HepG2 (cell line): ENCODE measurements at regions not wholly inside any gene's neighbourhood (a gene's known extent, or its start where the extent isn't known, plus 50 kb on each side); places are given as distances from the start of the nearest gene placed in this dataset.
A peak's percentile ranks its signal among the peaks of the same experiment; 100 is the strongest.

Source experiments
- ATAC-seq: fragments of 200-7000 bp; cut with Tn5 transposase; 3 replicates; pipeline ENCODE4 v1.9.1; 2020; ENCODE audit warnings: mild to moderate bottlenecking, moderate library complexity
- BruUV-seq: library from RNA; stranded (reverse); fragments of 400-500 nt; replicated peaks from 2 replicates; lab custom pipeline; 2021; lab: Mats Ljungman, UMichigan
- CTCF ChIA-PET: fragments of 300-600 bp; formaldehyde crosslinking; extraction: SDS; loops from one replicate; lab custom pipeline; 2021; ENCODE audit warnings: low total read pairs, inconsistent platforms, low intra/inter-chr PET ratio; lab: Yijun Ruan, JAX
- POLR2A ChIA-PET: fragments of 350-600 bp; sonication (Branson Sonifier 250); formaldehyde crosslinking; loops from one replicate; lab custom pipeline; 2020; ENCODE audit warnings: antibody characterized with exemption, inconsistent platforms; lab: Yijun Ruan, JAX
- DNase-seq: peaks from one replicate; pipeline ENCODE4 v3.0.0-alpha.2; 2015; ENCODE audit warnings: low spot score
- FAIRE-seq: peaks from 3 replicates; lab custom pipeline; 2011; peaks lifted over from hg19 to GRCh38; lab: Jason Lieb, UNC
- H2AFZ ChIP-seq: one replicate; pipeline ENCODE4 v1.6.1; 2011; ENCODE audit warnings: low read length, inconsistent platforms
- H3K27ac ChIP-seq: fragments of 300-600 bp; 3 replicates; pipeline ENCODE4 v1.8.0; 2011; ENCODE audit warnings: mixed run types, mild to moderate bottlenecking, mixed read lengths, low read length, inconsistent platforms; ENCODE audit not compliant: insufficient read depth; ENCODE audit errors: extremely low read length
- H3K27me3 ChIP-seq, 2 experiments: fragments of 200-600 bp in 1 of 2; 2 replicates in 1 of 2; 3 replicates in 1 of 2; pipeline versions ENCODE4 v1.6.0 to v1.8.0; 2011; ENCODE audit warnings: low read length in 2 of 2, mild to moderate bottlenecking in 2 of 2, moderate library complexity in 2 of 2, inconsistent platforms in 1 of 2; ENCODE audit not compliant: insufficient read depth in 2 of 2, control insufficient read depth in 1 of 2
- H3K36me3 ChIP-seq, 2 experiments: fragments of 200-600 bp in 1 of 2; replicated peaks in 1 of 2; 2 replicates in 1 of 2; 3 replicates in 1 of 2; pipeline versions ENCODE4 v1.5.1 to v1.8.0; 2011; ENCODE audit warnings: low read length in 2 of 2, inconsistent platforms in 1 of 2; ENCODE audit not compliant: insufficient read depth in 2 of 2, control insufficient read depth in 1 of 2
- H3K4me1 ChIP-seq: 2 replicates; pipeline ENCODE4 v1.5.1; 2012; ENCODE audit warnings: low read length, inconsistent platforms; ENCODE audit not compliant: insufficient read depth
- H3K4me2 ChIP-seq: 2 replicates; pipeline ENCODE4 v1.6.0; 2011; ENCODE audit warnings: low read depth, low read length, inconsistent platforms
- H3K4me3 ChIP-seq, 3 experiments: fragments of 200-600 bp in 1 of 3; sonication (generic), shearing (Covaris generic) in 1 of 3; replicated peaks in 1 of 3; 2 replicates each; pipeline ENCODE4 v1.5.1; 2011 to 2016; ENCODE audit warnings: low read length in 3 of 3, inconsistent platforms in 2 of 3, low read depth in 2 of 3, mild to moderate bottlenecking in 2 of 3, control low read depth in 1 of 3, mixed read lengths in 1 of 3; ENCODE audit not compliant: insufficient read depth in 1 of 3
- H3K79me2 ChIP-seq: one replicate; pipeline ENCODE4 v1.6.1; 2011; ENCODE audit warnings: low read length, inconsistent platforms; ENCODE audit not compliant: insufficient read depth
- H3K9ac ChIP-seq: 2 replicates; pipeline ENCODE4 v1.6.0; 2011; ENCODE audit warnings: mild to moderate bottlenecking, low read depth, low read length, inconsistent platforms; ENCODE audit not compliant: insufficient read depth
- H3K9me3 ChIP-seq: 2 replicates; pipeline ENCODE4 v1.5.1; 2012; ENCODE audit warnings: mild to moderate bottlenecking, low read length
- H4K20me1 ChIP-seq: 2 replicates; pipeline ENCODE4 v1.6.0; 2011; ENCODE audit warnings: inconsistent platforms, mild to moderate bottlenecking, low read length, moderate library complexity; ENCODE audit not compliant: insufficient read depth
- CEBPB ChIP-seq: IDR thresholded peaks from 2 replicates; pipeline ENCODE4 v1.6.1; 2011; ENCODE audit warnings: low read depth, low read length, improper control_type of control experiment, borderline replicate concordance
- CEBPG ChIP-seq: IDR thresholded peaks from 2 replicates; pipeline ENCODE4 v1.6.1; 2016
- CHD4 ChIP-seq: fragments of 200-600 bp; sonication (generic); IDR thresholded peaks from 2 replicates; pipeline ENCODE4 v1.7.0; 2017; ENCODE audit warnings: mild to moderate bottlenecking, low read length, borderline replicate concordance
- FOXK2 ChIP-seq: fragments of 450-650 bp; IDR thresholded peaks from 2 replicates; pipeline ENCODE4 v1.6.1; 2016
- RBM22 ChIP-seq: fragments of 200-400 bp; formaldehyde crosslinking; optimal IDR thresholded peaks from 2 replicates; pipeline ENCODE3; 2017; ENCODE audit warnings: mild to moderate bottlenecking, low read length, moderate library complexity
- SMAD9 ChIP-seq: sonication (generic); formaldehyde crosslinking; IDR thresholded peaks from 2 replicates; pipeline ENCODE4 v1.5.1; 2020; ENCODE audit warnings: mild to moderate bottlenecking, missing genetic modification reagents
- SOX13 ChIP-seq, 3 experiments: fragments of 450-650 bp in 1 of 3; sonication (generic) in 1 of 3; formaldehyde crosslinking in 1 of 3; IDR thresholded peaks in 2 of 3; conservative IDR thresholded peaks in 1 of 3; 2 replicates each; pipeline versions ENCODE4 v1.5.0 to v1.6.1; 2016 to 2020; ENCODE audit warnings: antibody characterized with exemption in 1 of 3, mild to moderate bottlenecking in 1 of 3, missing compliant biosample characterization in 1 of 3, missing genetic modification reagents in 1 of 3, moderate library complexity in 1 of 3
- SRY ChIP-seq: sonication (generic); formaldehyde crosslinking; IDR thresholded peaks from 2 replicates; pipeline ENCODE4 v1.8.0; 2022; ENCODE audit warnings: mild to moderate bottlenecking, missing genetic modification reagents
- TBX3 ChIP-seq: fragments of 450-650 bp; IDR thresholded peaks from 2 replicates; pipeline ENCODE4 v1.6.1; 2017; ENCODE audit warnings: antibody characterized with exemption, mild to moderate bottlenecking, inconsistent platforms, borderline replicate concordance
- TOE1 ChIP-seq: sonication (generic); formaldehyde crosslinking; IDR thresholded peaks from 2 replicates; pipeline ENCODE4 v1.4.0; 2020; ENCODE audit warnings: mild to moderate bottlenecking, missing genetic modification reagents
- XRCC5 ChIP-seq: fragments of 200-400 bp; formaldehyde crosslinking; optimal IDR thresholded peaks from 2 replicates; pipeline ENCODE3; 2017; ENCODE audit warnings: mild to moderate bottlenecking, low read length
- WGBS: methylation state at CpG from one replicate; pipeline ENCODE4 v1.1.6; 2017; ENCODE audit warnings: low lambda C conversion rate; 5-methylcytosine and 5-hydroxymethylcytosine counted together
- in situ Hi-C: cut with HindIII; loops from 2 replicates; pipeline ENCODE4 v1.10.0; 2017; ENCODE audit warnings: low pct_unique_long_range_greater_than_20kb; ENCODE audit not compliant: extremely low pct_ligation_motif_present
- intact Hi-C: fragments of 100-400 bp; cut with micrococcal nuclease; formaldehyde crosslinking; loops from one replicate; pipeline ENCODE4 v1.10.0; 2022; ENCODE audit not compliant: unreplicated experiment
- TF ChIP-seq, protein P1 (sequence below): sonication (generic); formaldehyde crosslinking; IDR thresholded peaks from 2 replicates; pipeline ENCODE4 v1.4.0; 2020; ENCODE audit warnings: missing genetic modification reagents
- TF ChIP-seq, protein P2 (sequence below): sonication (generic); formaldehyde crosslinking; conservative IDR thresholded peaks from 2 replicates; pipeline ENCODE4 v1.4.0; 2020; ENCODE audit warnings: missing genetic modification reagents
- TF ChIP-seq, protein P3 (sequence below): fragments of 450-650 bp; IDR thresholded peaks from 2 replicates; pipeline ENCODE4 v1.6.1; 2017

DNA sequence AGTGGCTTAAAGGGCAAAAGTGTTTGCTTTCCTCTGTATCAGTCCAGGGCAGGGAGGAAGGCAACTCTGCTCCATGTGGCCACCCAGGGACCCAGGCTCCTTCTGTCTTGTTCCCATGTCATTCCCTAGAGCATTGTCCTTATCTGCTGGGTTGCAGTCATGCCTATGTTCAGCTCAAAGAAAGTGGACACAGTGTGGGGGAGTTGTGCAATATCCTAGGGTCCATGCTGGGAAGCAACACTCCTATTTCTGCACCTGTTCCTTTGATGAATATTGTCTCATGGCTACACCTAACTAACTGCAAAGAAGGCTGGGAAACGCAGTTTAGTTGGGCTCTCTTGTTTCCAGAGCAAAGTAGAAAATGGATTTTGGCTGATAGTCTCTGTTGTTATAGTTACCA is 107.0 kb upstream of the OTUD4 start:
- H3K4me3 ChIP-seq, result no peak overlapping the region
- WGBS, result 0% methylated on average over 1 of the region's 1 CpG
- ATAC-seq, result no peak
- intact Hi-C loops, result no loop called here
- ChIA-PET POLR2A (no interaction called here), CTCF (no interaction called here)
- no TSS peak for BruUV-seq
- H3K4me1 ChIP-seq, result no peaks in the 10 kb centered on the region
- DNase-seq, result no peak
- no peak overlapping the region for H3K9ac ChIP-seq
- no peaks in the 10 kb centered on the region for H3K9me3 ChIP-seq
- FAIRE-seq, result no peak
- no peak overlapping the region for H3K4me2 ChIP-seq
- H4K20me1 ChIP-seq, result no peaks in the 10 kb centered on the region
- no peak overlapping the region for H2AFZ ChIP-seq
- H3K27me3 ChIP-seq, result no peaks in the 10 kb centered on the region
- in situ Hi-C loops, result no loop called here
- H3K27ac ChIP-seq, result no peak overlapping the region
- TF ChIP-seq CEBPB (peak; percentile 81), TOE1 (CRISPR knock-in tag) (no peak), CEBPG (CRISPR knock-in tag) (peak; percentile 10; the same call in 1 of the 2 replicates)
- no peaks in the 10 kb centered on the region for H3K36me3 ChIP-seq
- no peaks in the 10 kb centered on the region for H3K79me2 ChIP-seq

DNA sequence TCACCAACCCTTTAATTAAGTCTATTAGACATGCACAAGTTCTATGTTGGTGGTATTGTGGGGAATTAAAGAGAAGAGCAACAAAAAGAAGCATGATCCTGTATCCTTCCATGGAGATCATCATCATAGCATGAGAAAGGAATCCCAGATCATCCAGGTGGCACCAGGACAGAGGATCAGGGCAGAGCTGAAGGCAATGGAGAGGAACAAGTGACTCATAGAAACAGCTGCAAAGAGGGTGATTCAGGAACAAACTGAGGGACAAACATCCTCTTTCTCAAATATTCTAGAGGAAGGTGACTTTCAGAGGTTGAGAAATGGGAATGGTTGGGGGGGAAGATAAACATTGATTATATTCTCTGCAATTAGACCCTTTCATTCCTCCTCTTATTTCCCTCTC is 105.5 kb upstream of the OTUD4 start:
- intact Hi-C loops, result no loop called here
- ATAC-seq, result no peak
- no peaks in the 10 kb centered on the region for H3K9me3 ChIP-seq
- no peaks in the 10 kb centered on the region for H3K36me3 ChIP-seq
- H2AFZ ChIP-seq, result no peak overlapping the region
- no peak for FAIRE-seq
- no TSS peak for BruUV-seq
- H4K20me1 ChIP-seq, result no peaks in the 10 kb centered on the region
- H3K79me2 ChIP-seq, result no peaks in the 10 kb centered on the region
- in situ Hi-C loops, result no loop called here
- H3K9ac ChIP-seq, result no peak overlapping the region
- H3K4me3 ChIP-seq, result no peak overlapping the region
- CTCF ChIA-PET, result no interaction called here
- no peak for DNase-seq
- H3K27ac ChIP-seq, result no peak overlapping the region
- H3K4me2 ChIP-seq, result no peak overlapping the region
- H3K4me1 ChIP-seq, result no peaks in the 10 kb centered on the region
- no peaks in the 10 kb centered on the region for H3K27me3 ChIP-seq
- POLR2A ChIA-PET, result no interaction called here
- TF ChIP-seq SRY, result no peak
- TF ChIP-seq SMAD9 (CRISPR knock-in tag), result no peak
- no peak for TF ChIP-seq RBM22
- no peak for TF ChIP-seq FOXK2
- no peak for TF ChIP-seq XRCC5
- TF ChIP-seq, protein P1, sequence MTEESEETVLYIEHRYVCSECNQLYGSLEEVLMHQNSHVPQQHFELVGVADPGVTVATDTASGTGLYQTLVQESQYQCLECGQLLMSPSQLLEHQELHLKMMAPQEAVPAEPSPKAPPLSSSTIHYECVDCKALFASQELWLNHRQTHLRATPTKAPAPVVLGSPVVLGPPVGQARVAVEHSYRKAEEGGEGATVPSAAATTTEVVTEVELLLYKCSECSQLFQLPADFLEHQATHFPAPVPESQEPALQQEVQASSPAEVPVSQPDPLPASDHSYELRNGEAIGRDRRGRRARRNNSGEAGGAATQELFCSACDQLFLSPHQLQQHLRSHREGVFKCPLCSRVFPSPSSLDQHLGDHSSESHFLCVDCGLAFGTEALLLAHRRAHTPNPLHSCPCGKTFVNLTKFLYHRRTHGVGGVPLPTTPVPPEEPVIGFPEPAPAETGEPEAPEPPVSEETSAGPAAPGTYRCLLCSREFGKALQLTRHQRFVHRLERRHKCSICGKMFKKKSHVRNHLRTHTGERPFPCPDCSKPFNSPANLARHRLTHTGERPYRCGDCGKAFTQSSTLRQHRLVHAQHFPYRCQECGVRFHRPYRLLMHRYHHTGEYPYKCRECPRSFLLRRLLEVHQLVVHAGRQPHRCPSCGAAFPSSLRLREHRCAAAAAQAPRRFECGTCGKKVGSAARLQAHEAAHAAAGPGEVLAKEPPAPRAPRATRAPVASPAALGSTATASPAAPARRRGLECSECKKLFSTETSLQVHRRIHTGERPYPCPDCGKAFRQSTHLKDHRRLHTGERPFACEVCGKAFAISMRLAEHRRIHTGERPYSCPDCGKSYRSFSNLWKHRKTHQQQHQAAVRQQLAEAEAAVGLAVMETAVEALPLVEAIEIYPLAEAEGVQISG, result no peak
- TF ChIP-seq CHD4, result no peak
- no peak for TF ChIP-seq TBX3
- no peak for TF ChIP-seq SOX13 (IDR thresholded peaks at IDR 0.05)
- TF ChIP-seq SOX13 (CRISPR knock-in tag; conservative IDR thresholded peaks at IDR 0.05 in 1 of 2, IDR thresholded peaks at IDR 0.05 in 1 of 2), result no peak
- TF ChIP-seq, protein P2, sequence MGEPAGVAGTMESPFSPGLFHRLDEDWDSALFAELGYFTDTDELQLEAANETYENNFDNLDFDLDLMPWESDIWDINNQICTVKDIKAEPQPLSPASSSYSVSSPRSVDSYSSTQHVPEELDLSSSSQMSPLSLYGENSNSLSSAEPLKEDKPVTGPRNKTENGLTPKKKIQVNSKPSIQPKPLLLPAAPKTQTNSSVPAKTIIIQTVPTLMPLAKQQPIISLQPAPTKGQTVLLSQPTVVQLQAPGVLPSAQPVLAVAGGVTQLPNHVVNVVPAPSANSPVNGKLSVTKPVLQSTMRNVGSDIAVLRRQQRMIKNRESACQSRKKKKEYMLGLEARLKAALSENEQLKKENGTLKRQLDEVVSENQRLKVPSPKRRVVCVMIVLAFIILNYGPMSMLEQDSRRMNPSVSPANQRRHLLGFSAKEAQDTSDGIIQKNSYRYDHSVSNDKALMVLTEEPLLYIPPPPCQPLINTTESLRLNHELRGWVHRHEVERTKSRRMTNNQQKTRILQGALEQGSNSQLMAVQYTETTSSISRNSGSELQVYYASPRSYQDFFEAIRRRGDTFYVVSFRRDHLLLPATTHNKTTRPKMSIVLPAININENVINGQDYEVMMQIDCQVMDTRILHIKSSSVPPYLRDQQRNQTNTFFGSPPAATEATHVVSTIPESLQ (CRISPR knock-in tag), result no peak
- TF ChIP-seq, protein P3, sequence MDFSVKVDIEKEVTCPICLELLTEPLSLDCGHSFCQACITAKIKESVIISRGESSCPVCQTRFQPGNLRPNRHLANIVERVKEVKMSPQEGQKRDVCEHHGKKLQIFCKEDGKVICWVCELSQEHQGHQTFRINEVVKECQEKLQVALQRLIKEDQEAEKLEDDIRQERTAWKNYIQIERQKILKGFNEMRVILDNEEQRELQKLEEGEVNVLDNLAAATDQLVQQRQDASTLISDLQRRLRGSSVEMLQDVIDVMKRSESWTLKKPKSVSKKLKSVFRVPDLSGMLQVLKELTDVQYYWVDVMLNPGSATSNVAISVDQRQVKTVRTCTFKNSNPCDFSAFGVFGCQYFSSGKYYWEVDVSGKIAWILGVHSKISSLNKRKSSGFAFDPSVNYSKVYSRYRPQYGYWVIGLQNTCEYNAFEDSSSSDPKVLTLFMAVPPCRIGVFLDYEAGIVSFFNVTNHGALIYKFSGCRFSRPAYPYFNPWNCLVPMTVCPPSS, result no peak
